EH (cell line): ENCODE measurements at regions not wholly inside any gene's neighbourhood (a gene's known extent, or its start where the extent isn't known, plus 50 kb on each side); places are given as distances from the start of the nearest gene placed in this dataset.
A peak's percentile ranks its signal among the peaks of the same experiment; 100 is the strongest.
"Not testable (repeated sequence)": the region's sequence is repeated elsewhere in the genome, so short reads cannot be mapped to it uniquely, and the experiment has no call there.

ENCODE experiments used
- DNase-seq: peaks from one replicate; pipeline ENCODE4 v3.0.0-alpha.2; 2015; ENCODE audit warnings: low read depth

GRCh38 chr14:103267226-103267910 is 66.7 kb upstream of the EIF5 start:
- no peak for DNase-seq

- DNase-seq: no peak
Measured at GRCh38 chr14:103271189-103271588, 62.8 kb upstream of the EIF5 start.

- no peak for DNase-seq
Measured at GRCh38 chr14:103273145-103273744, 60.8 kb upstream of the EIF5 start.

DNA sequence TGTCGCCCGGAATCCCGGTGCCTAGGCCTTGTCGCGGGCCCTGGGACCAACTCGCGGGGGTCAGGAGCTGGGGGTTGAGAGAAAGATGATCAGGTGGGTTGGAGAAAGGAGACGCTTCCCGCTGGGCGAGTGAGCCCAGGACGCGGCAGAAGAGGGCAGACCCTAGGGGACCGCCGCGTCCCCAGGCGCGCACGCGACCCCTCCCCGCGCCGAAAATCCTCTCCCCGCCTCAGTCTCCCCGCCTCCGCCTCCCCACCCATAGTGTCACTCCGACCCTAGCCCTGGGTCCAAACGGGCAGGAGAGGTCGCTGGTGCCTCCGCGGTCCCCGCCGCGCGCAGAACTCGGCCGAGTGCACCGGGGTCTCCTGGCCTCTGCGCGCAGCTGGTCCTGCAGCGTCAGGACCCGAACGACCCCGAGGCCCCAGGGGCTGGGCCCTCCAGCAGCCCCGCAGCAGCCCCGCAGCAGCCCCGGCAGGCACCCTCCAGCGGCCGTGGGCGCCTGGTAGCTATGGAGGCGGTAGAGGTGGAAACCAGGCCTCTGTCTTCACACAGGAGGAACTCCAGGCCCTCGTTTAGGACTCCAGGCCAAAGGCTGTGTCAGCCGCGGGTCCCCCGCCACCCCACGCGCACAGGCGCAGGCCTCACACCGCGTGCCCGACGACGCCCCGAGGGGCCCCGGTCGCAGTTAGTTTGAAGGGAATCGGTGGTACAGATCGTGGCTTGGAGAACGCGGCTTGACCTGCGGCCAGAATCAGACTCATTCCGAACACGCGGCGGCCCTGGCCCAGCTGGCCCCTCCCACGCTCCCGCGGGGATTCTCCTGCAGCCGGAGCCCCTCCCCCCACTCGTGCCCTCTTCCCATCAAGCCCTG is 60.1 kb upstream of the EIF5 start:
- DNase-seq: no peak

DNA sequence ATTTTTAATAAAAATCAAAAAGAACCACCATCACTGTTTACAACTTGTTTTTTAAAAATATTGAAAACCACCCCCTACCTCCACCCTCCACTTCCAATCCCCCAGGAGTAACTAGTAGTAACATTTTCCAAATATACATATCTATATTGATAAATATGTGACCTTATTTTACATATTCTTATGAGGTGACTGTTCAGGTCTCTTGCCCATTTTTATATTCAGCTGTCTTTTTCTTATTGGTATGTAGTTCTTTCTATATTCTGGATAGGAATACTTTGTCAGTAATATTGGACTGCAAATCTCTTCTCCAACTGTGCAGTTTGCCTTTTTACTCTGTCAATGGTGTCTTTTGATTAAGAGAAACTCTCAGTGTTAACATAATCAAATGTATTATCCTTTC is 59.0 kb upstream of the EIF5 start:
- no peak for DNase-seq

GRCh38 chr14:103277931-103278330 is 56.1 kb upstream of the EIF5 start:
- no peak for DNase-seq

- DNase-seq: no peak
Measured at GRCh38 chr14:103279142-103280025, 54.7 kb upstream of the EIF5 start.

- DNase-seq: peak; percentile 6
Measured at GRCh38 chr14:103280278-103280928, 53.6 kb upstream of the EIF5 start.

GRCh38 chr14:103281496-103282231 is 52.4 kb upstream of the EIF5 start:
- DNase-seq: peak; percentile 67

DNA sequence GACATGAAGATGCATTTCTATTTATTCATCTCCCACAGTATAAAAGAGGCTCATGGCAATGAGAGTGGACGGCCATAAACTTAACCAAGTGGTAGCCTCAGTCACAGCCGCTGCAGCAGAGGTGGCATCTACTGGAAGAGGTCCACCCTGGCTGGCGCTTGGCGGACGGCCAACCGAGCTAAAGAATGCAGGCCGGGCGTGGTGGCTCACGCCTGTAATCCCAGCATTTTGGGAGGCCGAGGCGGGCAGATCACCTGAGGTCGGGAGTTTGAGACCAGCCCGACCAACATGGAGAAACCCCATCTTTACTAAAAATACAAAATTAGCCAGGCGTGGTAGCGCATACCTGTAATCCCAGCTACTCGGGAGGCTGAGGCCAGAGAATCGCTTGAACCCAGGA is 51.7 kb upstream of the EIF5 start:
- DNase-seq: not testable (repeated sequence)

- no peak for DNase-seq
Measured at GRCh38 chr14:103282932-103283331, 51.1 kb upstream of the EIF5 start.

DNA sequence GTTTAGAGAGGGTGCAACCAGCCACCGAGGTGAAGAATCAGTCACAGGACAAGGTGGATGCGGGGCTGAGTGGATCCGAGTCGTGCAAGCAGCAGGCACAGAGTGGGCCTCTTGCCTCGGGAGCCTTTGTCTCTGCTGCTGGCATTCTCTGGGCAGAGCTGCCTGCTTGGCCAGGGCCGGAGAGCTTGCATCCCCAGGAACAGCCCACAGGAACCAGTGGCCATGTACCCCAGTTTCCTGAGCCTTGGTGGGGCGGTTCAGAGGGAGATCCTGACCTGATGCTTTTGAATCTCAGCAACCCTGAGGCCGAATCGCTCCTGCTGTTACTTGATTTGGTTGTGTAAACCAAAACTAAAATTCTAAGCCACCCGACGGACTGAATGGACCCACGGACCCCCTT is 50.1 kb upstream of the EIF5 start:
- no peak for DNase-seq
